GM19043 (cell line): ENCODE measurements at regions not wholly inside any gene's neighbourhood (a gene's known extent, or its start where the extent isn't known, plus 50 kb on each side); places are given as distances from the start of the nearest gene placed in this dataset.
"Not testable (repeated sequence)": the region's sequence is repeated elsewhere in the genome, so short reads cannot be mapped to it uniquely, and the experiment has no call there.

Experiments
- ATAC-seq: cut with Tn5 transposase; IDR thresholded peaks from one replicate; pipeline ENCODE4 v1.9.1; 2021; ENCODE audit warnings: low read depth; ENCODE audit not compliant: unreplicated experiment

GRCh38 chr6:21740376-21741124 is 147.0 kb downstream of the SOX4 start:
- ATAC-seq: no peak

- no peak for ATAC-seq
Measured at GRCh38 chr6:21741221-21742109, 147.9 kb downstream of the SOX4 start.

DNA sequence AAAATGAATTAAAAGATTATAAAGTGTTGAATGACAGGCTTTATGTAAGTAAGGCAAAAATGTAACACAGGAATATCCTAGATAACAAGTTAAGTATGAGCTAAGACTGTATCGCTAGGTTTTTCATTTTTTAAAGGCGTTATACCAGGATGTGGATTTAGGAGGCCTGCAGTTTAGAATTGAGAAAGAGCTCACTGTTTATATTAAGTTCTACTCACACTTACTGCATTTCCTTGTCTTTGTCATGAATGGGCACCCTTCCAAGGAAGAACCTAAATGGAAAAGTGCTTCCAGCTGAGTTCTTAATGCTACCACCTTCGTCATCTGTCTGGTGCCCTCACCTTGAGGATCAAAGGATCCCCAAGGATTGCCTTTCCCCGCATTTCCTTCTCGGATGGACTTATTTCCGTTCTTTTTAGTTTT is 148.7 kb downstream of the SOX4 start:
- ATAC-seq: no peak

DNA sequence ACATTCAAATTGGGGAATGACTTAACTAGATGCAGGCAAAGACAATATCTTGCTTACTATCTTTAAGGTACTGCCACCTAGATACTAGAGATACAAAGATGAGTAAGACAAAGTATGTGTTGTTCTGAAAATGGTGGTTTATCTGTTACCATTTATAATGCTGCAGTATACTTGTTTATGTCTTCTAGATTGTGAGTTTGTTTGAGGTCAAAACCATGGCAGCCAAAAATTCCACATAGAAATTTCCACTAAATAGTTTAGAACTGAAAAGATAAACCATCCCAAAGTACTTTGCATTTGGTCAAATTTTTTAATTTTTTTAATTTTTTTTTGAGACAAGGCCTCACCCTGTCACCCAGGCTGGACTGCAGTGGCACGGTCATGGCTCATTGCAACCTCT is 150.8 kb downstream of the SOX4 start:
- no peak for ATAC-seq

DNA sequence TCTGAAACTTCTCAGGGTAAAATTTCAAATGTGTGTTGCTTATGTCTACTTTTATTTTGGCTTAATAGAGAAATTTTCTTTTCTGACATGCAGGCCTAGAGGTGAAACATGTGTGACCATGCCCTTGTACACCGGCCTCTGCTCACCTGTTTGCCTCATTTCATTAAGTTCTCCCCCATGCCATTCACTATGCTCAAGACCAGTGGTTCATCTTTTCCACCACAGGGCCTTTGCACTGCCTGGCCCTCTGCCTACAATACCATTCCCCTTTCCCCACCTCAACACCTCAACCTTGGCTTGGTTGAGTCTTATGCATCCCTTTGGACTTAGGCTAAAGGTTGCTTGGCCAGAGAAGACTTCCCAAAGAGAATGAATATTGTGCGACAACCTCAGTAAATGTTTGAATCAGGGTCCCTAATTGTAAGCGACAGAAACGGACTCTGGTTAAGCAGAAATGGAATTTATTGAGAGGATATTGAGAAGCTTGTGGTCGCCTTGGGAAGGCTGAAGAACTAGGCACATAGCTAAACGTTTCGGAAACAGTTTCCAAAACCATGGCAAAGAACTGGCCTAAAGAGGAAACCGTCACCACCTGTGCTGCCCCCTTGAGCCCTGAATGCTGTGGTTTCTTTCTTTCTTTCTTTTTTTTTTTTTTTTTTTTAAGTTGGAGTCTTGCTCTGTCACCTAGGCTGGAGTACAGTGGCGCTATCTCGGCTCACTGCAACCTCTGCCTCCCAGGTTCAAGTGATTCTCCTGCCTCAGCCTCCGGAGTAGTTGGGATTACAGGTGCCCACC is 152.2 kb downstream of the SOX4 start:
- ATAC-seq: no peak

GRCh38 chr6:21747441-21747840 is 153.9 kb downstream of the SOX4 start:
- no peak for ATAC-seq

- no peak for ATAC-seq
Measured at GRCh38 chr6:21748343-21749056, 154.9 kb downstream of the SOX4 start.

GRCh38 chr6:21749754-21750153 is 156.2 kb downstream of the SOX4 start:
- ATAC-seq: no peak

GRCh38 chr6:21750575-21750974 is 157.0 kb downstream of the SOX4 start:
- ATAC-seq: no peak

- no peak for ATAC-seq
Measured at GRCh38 chr6:21751608-21752007, 158.1 kb downstream of the SOX4 start.

GRCh38 chr6:21752054-21752811 is 158.7 kb downstream of the SOX4 start:
- ATAC-seq: no peak

DNA sequence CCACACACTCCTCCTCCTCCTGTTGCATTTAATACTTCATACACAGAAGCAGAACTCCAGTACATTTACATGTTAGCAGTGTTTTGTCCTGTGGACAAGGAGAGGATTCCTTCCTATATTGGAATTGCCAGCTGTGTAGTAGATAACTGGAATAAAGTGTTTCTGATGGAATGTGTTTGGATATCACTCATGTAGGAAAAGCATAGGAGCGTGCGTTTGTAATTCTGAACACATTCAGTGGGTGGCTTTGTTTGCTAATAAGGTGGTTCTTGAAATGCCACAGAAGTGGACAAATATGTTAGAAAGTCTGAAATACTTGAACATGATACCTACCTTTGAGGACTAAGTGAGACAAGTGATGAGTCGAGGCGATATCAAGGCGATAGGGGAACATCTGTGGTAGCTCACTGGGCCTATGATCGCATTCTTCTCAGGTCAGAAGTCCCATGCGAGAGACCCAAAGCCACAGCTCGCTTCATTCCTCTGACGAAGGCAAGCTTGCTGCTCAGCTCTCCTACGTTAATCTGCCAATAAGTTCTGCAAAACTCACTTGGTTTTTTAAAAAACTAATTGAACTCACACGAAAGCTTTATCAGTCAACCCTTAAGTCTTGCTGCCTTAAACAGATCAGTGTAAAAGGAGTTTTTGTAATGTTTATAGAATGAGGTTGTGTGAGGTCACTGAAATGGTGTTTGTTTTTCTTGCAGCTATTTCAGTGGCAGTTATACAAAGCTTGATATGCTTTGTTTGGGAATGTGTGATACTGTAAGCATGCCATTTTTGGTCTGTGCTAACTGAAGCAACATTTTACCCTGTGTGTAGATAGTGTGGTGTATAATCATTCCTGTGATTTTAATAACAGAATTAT is 159.9 kb downstream of the SOX4 start:
- no peak for ATAC-seq

- no peak for ATAC-seq
Measured at GRCh38 chr6:21754891-21755290, 161.3 kb downstream of the SOX4 start.

DNA sequence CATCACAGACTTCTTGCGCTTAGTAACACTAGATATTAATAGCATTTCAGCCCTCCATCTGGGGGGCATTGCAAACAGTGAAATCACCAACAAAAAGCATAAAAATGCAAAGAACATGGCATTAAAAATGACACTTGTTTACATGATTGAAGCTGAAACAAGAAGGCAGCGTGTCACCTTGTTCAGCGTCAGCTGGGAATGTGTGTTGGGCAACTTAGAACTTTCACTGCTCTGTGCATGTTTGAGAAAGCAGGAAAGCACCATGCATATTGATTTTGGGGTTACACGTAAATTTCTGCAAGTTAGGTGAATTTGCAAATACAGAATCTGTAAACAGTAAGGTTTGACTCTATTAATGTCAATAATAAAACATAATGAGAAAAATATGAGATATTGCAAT is 162.9 kb downstream of the SOX4 start:
- ATAC-seq: no peak

DNA sequence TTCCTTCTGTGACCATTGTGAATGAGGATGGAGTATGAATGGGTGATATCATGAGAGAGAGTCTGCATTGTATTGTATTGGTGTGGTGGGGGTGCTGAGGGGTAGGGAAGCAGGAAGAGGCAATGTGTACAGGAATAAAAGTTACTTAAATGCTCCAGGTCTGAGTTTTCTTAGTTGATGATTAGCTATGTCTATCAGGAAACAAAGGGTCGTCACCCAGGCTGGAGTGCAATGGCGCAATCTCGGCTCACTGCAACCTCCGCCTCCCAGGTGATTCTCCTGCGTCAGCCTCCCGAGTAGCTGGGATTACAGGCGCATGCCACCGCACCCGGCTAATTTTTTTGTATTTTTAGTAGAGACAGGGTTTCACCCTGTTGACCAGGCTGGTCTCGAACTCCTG is 163.8 kb downstream of the SOX4 start:
- not testable (repeated sequence) for ATAC-seq

DNA sequence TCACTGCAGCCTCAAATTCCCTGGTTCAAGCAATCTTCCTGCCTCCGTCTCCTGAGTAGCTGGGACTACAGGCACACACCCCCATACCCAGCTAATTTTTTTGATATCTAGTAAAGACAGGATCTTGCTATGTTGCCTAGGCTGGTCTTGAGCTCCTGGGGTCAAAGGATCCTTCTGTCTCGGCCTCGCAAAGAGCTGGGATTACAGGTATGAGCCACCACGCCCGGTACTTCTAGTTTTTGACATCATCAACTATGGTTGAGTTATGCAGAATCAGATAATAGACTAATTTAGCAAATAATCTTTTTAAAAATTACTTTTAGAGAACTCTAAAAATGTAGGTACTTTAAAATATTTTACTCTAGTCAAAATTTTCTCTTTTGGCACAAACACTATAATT is 166.2 kb downstream of the SOX4 start:
- no peak for ATAC-seq

GRCh38 chr6:21761053-21761730 is 167.6 kb downstream of the SOX4 start:
- ATAC-seq: not testable (repeated sequence)

DNA sequence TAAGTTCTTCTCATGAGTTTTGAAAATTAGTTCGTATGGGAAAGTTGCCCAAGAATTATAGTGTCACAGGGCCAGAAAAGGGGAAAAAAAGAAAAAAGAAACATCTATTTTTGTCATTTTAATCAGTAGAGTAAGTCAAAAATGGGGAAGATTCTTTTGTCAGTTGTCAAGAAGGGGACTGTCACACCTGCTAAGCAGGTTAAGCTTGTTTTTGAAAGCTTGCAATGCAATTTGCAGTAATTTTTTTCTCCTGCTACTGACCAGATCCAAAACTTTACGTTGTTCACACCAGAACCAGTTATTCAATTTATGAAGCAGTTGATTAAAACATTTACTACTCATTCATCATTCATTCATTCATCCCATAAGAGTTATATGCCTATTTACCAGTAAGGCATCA is 171.4 kb downstream of the SOX4 start:
- ATAC-seq: no peak
